Prostate gland (tissue), 2 donors: ENCODE measurements at regions not wholly inside any gene's neighbourhood (a gene's known extent, or its start where the extent isn't known, plus 50 kb on each side); places are given as distances from the start of the nearest gene placed in this dataset.

Experiments used
- CTCF ChIP-seq, 4 experiments: fragments of 200-600 bp in 2 of 4; fragments of 450-650 bp in 2 of 4; sonication (generic) in 2 of 4; IDR thresholded peaks; 1 replicate in 3 of 4; 2 replicates in 1 of 4; pipeline ENCODE4 v1.5.1; 2016 to 2019; ENCODE audit warnings: antibody characterized with exemption in 4 of 4, mild to moderate bottlenecking in 2 of 4, moderate library complexity in 2 of 4
- POLR2A ChIP-seq: fragments of 450-650 bp; IDR thresholded peaks from one replicate; pipeline ENCODE4 v1.6.1; 2016; ENCODE audit warnings: antibody characterized with exemption, mild to moderate bottlenecking
- POLR2AphosphoS5 ChIP-seq: sonication (generic); formaldehyde crosslinking; IDR thresholded peaks from one replicate; pipeline ENCODE4 v1.6.1; 2017; ENCODE audit warnings: antibody characterized with exemption

DNA sequence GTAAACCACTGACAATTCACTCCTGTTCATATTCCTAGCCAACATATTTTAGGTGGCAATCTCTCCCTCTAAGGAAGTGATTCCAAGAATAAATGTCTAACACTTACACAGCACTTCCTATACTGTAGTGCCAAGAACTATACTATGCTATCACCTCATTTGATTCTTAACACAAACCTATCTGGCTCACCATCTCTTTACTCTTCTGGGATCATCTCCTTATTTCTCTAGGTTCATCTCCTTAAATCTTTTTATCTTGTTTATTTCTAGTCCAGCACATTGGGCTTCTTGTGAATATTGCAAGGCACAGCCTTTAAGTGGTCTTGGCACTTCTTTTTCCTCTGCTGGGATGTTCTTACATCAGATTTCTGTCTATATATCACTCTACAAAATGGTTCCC is 366.3 kb downstream of the SLITRK6 start:
- TF ChIP-seq CTCF (IDR thresholded peaks at IDR 0.05): no peak
- TF ChIP-seq POLR2A: no peak
- no peak for TF ChIP-seq POLR2AphosphoS5
